CD4-positive, alpha-beta T cell treated with Interleukin-2 at 100 ng/mL for 4 hours (primary cell): ENCODE measurements at regions not wholly inside any gene's neighbourhood (a gene's known extent, or its start where the extent isn't known, plus 50 kb on each side); places are given as distances from the start of the nearest gene placed in this dataset.

Experiments
- DNase-seq: peaks from one replicate; pipeline ENCODE4 v3.0.0-alpha.2; 2020; ENCODE audit warnings: low spot score

DNA sequence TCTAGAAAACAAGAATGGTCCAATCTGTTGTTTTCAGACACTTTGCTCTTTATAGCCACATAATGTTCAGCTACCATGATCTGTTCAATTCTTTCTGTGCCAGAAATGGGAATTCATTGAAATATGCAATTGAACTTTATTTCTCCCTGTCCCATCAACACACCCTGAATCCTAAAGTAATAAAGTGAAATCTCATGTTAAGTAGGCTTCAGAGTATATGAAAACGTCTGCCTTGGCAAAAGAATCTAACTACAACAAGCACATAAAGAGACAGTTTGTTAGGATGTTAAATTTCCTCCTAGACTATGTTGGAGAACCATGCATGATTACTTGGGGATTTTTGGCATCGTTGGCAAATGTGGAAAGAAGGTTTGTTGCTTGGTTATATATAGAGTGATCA is 722.7 kb downstream of the XPNPEP1 start:
- no peak for DNase-seq

DNA sequence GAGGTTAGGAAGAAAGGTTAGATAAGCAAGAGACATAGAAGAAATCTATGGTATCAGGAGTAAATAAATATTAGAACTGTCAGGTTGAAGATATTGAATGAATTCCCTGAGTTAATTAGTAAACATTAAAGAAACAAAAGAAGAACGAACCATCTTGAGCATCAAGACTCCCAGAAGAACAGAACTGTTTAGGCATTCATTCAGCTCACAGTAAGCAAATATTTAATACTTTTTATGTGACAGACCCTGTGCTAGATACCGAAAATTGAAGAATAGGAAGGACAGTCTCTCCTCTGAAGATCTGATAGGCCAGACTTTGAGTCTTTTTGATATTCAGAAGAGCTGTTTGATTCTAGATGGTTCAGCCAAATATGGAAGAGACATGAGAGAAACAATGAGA is 731.5 kb downstream of the XPNPEP1 start:
- DNase-seq, result no peak

DNA sequence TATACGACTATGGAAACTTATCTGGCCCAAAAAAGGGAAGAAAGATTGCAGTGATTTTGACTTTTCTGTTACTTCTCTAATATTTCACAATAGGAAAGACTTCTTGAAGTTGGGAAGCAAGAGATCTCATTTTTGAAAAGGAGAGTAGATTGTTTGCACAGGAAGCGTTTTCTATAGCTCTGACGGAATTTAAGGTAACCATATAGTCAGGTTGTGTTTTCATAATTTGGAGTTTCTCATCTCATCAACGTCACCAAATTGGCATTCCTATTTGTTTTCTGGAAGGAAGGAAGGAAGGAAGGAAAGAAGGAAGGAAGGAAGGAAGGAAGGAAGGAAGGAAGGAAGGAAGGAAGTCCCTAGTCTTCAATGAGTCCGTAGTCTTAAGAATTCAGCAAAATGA is 732.0 kb downstream of the XPNPEP1 start:
- no peak for DNase-seq

DNA sequence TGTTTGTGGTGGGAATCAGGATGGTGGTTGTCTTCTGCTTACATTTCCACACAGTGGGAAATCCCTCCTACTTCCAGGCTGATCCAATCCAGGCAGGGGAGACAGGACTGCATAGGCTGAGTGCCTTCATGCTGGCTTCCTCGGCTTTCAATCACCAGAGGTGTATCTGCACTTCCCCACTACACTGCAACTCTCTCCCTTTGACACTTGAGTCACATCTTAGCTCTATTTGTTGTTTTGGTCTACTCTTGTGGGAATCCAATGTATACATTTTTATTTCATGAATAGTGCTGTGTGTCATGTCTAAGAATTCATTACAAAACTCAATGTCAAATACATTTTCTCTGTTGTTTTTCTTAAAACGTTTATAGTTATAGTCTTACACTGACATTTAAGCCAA is 735.6 kb downstream of the XPNPEP1 start:
- no peak for DNase-seq

DNA sequence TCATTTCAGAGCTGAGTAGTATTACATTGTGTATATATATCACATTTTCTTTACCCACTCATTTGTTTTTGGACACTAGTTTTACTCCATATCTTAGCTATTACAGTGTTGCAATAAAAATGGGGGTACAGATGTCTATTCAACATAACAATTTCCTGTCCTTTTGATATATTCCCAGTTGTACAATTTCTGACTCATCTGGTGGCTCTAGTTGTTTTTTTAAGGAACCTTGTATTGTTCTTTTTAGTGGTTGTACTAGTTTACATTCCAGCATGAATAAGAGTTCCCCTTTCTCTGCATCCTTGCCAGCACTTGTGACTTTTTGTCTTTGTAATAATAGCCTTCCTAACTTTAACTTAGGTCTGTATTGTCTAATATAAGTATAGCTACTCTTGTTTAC is 739.9 kb downstream of the XPNPEP1 start:
- no peak for DNase-seq

DNA sequence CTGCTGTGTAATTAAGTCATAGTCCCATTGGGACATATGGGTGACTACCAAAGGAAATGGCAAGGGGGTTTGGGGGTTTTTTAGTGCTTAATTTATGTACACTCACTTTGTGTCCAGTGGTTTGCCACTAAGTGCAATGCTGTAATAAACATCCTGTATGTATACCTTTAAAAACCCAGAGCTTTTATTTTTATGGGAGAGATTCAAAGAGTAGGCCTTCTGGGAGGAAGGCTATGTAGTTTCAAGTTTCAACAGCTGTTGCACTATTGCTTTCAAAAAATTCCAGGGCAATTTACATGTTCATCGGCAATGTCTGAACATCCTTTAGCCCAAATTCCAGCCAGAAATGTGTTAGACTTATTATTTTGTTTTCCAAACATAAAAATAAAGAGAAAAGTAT is 744.7 kb downstream of the XPNPEP1 start:
- no peak for DNase-seq

DNA sequence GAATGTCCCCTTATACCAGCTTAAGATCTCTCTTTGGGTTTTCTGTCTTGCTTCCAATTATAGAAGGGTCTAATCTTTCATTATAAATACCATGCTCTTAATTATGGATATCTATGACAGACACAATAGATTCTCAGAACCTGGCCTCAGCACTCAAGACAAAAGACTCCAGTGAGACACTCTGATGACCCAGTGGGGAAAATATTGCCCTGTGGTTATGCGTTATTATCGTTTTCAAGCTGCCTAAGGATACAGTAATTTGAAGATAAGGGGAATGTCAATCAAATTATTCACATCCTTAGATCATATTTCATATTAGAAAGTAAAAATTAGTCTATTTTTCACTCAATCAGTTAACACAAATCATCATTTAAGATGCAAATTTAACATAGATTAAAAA is 748.8 kb downstream of the XPNPEP1 start:
- DNase-seq, result no peak

DNA sequence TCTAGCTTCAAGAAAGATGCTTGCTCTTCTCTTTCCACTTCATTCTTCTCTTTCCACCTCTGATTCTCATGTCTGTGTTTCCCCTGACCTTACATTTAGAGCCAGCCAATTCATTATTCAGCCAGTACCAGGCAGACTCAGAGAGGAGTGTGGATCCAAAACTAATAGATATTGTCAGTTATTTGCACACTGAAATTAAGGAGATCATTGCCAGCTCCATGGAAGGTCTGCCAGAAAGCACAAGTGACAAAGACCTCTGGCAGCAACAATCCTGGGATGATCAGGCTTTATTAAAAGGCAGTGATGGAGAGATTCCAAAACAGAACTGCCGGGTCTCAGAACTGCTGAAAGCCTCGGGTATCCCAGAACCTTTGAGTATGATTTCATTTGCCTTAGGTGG is 749.4 kb downstream of the XPNPEP1 start:
- DNase-seq, result no peak

DNA sequence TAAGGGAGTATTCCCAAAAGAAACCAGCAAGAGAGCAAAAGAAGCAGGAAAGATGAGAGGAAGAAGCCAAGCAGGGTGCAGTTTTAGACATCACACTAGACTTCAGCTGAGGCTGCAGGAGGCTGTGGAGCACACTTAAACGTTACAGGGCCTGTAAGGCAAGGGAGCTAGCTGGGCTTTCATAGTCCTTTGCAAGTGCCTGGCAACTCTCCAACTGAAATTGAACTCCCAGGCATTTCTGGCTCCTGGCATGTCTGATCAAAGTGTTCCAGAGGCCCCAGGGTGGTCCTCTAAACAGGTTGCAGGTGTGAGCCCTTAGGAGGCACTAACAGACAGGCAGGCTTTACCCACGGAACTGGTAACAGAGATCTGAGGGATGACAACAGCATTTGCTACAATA is 750.2 kb downstream of the XPNPEP1 start:
- DNase-seq, result no peak

DNA sequence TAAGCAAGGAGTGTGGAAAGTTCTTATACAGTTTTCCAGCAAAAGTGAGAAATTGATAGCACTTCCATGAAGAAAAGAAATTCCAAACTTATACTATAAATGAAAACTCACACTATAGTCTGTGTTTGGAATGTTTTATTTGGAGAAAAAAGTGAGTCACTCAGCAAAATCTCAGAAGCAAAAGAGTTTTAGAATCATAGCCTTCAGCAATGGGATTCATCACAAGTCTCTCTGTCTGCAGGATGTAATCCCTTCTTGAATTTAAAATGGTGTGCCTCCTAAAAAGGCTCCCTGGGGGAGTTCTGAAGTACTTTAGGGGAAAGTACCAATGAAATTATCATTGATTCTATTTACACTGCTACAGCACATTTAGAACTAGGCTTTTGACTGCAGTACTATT is 756.4 kb downstream of the XPNPEP1 start:
- DNase-seq, result no peak

DNA sequence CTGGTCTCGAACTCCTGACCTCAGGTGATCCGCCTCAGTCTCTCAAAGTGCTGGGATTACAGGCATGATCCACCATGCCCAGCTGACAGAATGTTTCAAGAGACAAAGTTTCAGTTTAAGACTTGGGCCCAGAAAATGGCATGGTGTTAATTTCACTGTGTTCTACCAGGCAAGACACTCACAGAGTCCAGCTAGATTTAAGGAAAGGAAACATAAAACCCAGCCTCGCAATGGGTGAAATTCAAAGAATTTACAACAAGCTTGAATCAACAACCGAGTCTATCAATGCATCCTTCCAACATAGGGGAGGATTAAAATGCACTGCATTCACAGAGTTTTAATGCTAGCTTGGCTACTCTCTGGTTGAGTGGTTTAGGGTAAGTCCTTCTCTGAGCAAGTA is 764.0 kb downstream of the XPNPEP1 start:
- no peak for DNase-seq

DNA sequence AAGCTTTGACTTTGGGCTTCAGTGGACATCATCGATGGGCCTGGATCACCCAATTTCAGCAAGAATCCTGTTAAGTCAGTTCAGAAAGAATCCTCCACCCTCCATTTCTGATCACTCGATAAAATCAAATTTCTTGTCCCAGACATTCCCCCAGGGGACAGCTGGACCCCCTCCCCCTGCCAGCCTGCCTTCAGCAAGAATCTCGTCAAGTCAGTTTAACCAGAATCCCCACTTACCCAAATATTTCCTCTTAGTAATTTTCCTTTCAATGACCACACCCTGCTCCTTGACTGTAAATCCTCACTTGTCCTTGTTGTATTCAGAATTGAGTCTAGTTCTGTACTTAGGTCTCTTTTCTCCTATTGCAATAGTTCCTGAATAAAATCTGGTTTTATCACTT is 766.9 kb downstream of the XPNPEP1 start:
- no peak for DNase-seq

DNA sequence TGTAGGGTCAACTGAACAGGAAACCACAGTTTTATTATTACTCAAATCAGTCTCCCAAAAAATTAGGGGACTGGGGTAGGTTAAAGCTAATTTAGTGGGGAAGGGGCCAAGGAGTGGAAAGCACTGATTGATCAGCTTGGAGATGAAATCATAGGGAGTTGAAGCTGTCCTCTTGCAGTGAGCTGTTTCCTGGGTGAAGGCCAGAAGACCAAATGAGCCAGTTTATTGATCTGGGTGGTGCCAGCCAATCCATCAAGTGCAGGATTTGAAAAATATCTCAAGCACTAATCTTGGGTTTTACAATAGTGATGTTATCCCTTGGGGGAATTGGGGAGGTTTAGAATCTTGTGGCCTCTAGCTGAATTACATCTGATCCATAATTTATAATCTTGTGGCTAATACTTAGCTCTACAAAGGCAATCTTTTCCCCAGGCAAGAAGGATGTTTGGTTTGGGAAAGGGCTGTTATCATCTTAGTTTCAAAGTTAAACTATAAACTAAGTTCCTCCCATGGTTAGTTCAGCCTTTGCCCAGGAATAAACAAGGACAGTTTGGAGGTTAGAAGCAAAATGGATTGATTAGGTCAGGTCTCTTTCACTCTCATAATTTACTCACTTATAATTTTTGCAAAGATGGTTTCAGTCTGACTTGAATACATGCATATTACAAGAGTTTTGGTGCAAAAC is 773.5 kb downstream of the XPNPEP1 start:
- DNase-seq, result no peak

DNA sequence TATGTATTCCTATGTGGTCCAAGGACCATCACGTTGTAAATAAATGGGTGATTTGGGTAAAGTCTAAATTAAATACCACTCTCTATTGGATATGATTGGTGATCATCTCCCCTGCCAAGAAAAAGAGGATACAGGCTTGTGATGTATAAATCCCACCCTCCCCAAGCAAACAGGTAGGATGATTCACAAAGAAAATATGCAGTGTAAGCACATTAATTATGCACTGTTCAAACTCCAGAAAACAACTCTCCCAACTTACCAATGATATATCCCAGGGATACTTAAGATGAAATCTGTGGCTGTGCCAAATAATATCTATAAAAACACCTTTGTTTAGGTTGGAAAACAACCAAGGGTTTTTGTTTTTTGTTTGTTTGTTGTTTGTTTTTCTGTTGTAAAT is 795.9 kb downstream of the XPNPEP1 start:
- DNase-seq, result no peak

DNA sequence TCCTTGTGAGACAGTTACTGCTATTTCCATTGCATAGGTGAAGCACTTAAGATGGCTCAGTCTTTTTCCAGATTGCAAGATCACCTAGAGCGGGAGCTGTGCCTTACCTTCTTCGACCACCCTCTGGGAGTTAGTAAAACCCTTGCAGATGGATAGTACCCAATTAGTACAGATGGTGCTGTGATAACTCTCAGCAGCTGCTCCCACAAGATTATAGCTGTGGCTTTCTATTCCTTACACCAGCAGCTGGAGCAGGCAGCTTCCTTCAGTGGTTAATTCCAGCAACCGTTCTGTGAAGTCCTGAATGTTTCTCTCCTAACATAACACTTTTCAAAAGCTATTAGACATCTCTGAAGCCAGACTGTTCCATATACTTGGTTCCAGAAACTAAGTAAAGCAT is 796.8 kb downstream of the XPNPEP1 start:
- DNase-seq, result no peak

DNA sequence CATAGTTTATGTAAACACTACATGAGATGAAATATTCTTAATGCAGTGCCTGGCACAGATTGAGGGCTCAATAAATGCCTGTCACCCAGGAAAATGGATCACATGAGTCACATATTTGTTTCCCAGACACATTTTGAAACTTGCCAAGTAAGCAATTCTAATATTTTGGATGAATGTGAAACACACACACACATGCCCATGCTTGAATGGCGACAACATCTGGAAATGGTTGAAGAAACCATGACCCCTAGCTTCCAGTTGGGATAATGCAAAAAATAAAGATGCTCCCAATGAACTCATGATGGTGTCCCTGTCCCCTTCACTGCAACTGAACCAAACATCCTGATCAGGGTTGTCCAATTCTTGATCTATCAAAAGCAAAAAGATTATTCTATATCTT is 797.3 kb downstream of the XPNPEP1 start:
- DNase-seq, result no peak

DNA sequence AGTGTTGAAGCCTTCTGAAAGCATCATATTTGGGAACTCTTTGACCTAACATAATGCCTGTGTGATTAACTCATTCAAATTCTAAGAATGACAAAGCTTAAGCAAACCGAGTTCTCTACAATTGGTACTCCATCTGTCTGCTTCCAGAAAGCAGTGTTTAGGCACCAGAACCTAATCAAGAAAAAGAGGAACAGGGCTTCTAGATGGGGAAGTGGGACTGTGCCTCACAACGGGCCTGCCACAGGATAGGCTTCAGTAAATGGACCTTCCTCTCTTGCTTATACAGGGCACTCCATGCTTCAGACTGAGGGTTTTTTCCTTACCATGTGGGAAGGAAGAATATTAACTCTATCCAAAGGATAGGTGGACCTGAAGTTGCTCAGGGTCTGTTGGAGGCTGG is 808.1 kb downstream of the XPNPEP1 start:
- DNase-seq, result no peak

DNA sequence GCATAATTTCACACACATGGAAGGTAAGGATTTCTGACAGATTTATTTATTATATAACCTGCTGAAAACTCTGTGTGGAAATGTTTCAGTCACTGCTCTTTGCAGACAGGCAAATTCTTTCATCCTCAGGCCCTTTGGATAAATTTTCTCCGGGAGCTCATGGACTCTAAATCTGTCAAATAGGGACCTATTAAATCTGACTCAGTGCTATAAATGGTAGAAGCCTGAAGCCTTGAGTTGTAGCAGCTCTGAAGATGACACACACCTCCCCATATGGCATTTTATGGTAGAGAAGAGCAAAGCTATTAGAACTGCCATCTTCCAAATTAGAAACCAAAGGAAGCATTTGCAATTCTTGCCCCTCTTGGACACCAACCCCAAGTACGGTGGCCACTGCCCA is 808.7 kb downstream of the XPNPEP1 start:
- DNase-seq, result no peak

DNA sequence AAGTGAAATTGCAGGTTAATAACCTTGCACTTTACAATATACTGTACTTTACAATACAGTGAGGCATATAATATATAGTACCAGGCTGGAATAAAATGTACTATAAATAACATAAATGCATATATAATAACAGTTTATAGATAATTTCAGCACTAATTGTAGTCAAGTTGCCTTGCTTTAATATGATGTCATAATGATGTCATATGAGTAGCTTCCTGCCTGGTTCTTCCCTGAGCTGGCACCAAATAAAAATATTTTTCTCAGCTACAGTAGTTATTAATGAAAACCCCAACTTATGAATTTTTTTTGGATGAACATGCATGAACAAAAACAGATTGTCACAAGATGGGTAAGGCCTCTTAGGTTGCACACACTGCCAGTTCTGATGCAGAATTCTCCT is 816.7 kb downstream of the XPNPEP1 start:
- no peak for DNase-seq

DNA sequence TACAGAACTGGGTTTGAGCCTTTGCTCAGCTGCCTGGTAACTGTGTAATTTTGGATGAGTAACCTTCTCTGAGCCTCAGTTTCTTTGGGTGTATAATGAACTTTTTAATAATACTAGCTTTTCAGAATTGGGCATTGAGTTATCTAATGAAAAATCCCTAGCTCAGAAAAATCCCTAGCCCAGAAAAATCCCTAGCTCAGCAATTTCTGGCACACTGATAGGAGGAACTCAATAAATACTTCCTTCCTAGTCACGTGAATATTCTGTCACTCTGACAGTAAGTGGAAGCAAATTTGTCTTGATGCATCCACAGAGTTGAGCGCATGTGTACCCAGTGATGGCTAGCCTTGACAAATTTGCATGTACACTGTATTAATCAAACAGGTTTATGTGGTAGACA is 817.6 kb downstream of the XPNPEP1 start:
- DNase-seq, result no peak

DNA sequence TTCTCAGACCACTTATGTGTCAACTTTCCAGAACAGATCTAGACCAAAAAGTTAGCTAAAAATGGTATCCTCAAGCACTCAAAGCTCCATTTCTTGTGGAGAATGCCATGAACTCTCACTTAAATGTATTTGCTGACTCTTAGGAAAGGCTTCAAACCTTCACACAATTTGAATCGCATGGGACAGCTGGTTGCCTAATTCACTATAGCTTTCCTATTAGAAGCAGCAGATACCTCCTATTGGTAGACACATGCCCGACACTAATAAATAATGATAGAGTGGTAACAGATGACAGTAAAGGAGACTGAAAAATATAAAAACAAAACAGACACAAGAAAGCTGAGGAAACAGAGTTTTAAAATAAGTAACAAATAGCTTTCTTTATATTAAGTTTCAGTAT is 818.5 kb downstream of the XPNPEP1 start:
- no peak for DNase-seq

DNA sequence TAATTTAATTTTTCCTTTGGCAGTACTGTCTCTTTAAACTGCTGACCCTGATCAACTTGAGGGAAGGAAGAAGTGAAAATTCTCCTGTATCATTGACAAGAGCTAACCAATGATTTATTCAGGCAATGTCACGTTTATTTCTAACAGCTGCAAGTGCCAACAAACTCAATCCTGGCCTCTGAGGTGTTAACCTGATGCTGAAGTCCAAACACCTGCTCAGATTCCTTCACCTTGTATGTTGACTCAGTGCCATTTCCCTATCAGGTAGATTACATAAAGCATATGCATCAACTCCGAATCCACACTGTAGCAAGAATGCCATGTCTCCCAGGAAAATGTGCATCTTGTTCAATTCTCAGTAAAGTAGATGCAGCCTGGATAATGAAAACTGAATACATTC is 820.0 kb downstream of the XPNPEP1 start:
- no peak for DNase-seq

DNA sequence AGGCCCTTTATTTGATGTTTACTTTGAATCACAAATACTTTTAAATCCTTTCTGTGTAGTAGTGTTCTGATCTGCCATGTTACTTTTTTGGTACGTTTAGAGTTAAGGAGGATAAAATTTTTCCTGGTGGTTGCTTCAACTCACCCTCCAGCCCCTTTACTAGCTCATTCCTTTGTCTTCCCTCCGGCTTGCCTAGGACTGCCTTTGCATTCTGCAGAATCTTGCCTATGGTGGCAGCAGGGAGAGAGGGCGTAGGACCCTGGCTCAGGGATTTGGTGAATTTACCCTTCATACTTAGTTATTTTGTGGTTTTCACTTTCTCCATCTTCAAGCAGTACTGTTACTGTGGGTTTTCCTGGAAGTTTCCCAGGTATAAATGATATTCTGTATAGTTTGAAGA is 833.5 kb downstream of the XPNPEP1 start:
- DNase-seq, result no peak

DNA sequence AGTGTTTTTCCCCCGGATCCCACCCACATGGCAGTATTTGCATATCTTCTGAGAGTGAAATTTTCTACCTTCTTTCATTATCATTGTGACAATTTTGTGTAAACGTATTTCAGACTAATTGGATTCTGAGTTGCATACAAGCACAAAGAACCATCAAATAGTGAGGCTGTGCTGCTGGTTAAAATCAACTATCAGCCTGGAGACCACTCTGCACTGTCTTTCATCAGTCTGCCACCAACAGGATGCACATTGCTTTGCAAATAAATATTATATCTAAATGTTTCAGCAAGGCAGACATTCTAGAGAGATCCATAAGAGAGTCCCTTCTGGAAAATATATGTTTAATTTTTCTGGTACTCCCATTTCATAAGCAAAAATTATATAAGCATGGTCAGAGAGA is 851.8 kb downstream of the XPNPEP1 start:
- no peak for DNase-seq

DNA sequence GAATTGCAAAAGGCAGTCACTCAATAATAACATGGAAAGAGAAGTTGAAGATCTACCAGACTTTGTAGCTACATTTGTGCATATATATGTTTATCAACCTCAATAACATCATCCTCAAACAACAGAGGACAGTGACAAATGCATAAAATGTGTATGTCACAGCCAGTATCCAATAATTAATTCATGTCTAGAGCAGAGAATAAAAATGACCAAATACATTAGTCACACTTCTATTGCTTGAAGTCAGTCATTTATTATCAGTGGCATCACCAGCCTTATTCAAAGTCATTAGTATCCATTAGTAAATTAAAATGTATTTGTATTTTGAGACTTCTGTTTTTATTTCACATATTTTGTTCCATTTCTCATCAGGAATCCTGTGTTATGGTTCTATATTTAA is 852.8 kb downstream of the XPNPEP1 start:
- no peak for DNase-seq
